HCT116 (cell line): ENCODE measurements at regions not wholly inside any gene's neighbourhood (a gene's known extent, or its start where the extent isn't known, plus 50 kb on each side); places are given as distances from the start of the nearest gene placed in this dataset.
A peak's percentile ranks its signal among the peaks of the same experiment; 100 is the strongest.

Experiments
- ATAC-seq: fragments of 200-7000 bp; cut with Tn5 transposase; 2 replicates; pipeline ENCODE4 v1.9.1; 2020; ENCODE audit warnings: mild to moderate bottlenecking, moderate library complexity
- BruUV-seq: library from RNA; stranded (reverse); fragments of 400-500 nt; replicated peaks from 2 replicates; lab custom pipeline; 2021; lab: Mats Ljungman, UMichigan
- CTCF ChIA-PET: fragments of 300-600 bp; sonication (Branson Sonifier 250); formaldehyde crosslinking; loops from one replicate; lab custom pipeline; 2021; ENCODE audit warnings: antibody characterized with exemption; lab: Charles Lee
- POLR2A ChIA-PET: fragments of 300-600, 350-600 bp; sonication (Branson Sonifier 250); formaldehyde crosslinking; loops from one replicate; lab custom pipeline; 2021; ENCODE audit warnings: antibody characterized with exemption; lab: Charles Lee
- RAD21 ChIA-PET, 2 experiments: fragments of 300-600 bp; sonication (Branson Sonifier 250); formaldehyde crosslinking; loops; one replicate each; lab custom pipeline; 2023; ENCODE audit warnings: low total read pairs in 2 of 2; ENCODE audit not compliant: uncharacterized antibody in 2 of 2, unreplicated experiment in 2 of 2, low non-redundant PET in 1 of 2; lab: Charles Lee
- DNase-seq: peaks from one replicate; pipeline ENCODE4 v3.0.0-alpha.2; 2010; ENCODE audit warnings: low read depth, low spot score
- H2AFZ ChIP-seq: fragments of 200-600 bp; shearing (Covaris generic), sonication (generic); 2 replicates; pipeline ENCODE4 v1.6.1; 2017; ENCODE audit warnings: low read depth, mixed run types, mixed read lengths, antibody characterized with exemption, low read length; ENCODE audit not compliant: poor library complexity, severe bottlenecking
- H3K27ac ChIP-seq: 2 replicates; pipeline ENCODE4 v1.5.1; 2012; ENCODE audit warnings: low read depth, low read length
- H3K27me3 ChIP-seq: fragments of 200-600 bp; sonication (generic); 2 replicates; pipeline ENCODE4 v1.6.1; 2016; ENCODE audit warnings: mixed run types, low read length, mixed read lengths; ENCODE audit not compliant: insufficient read depth
- H3K36me3 ChIP-seq, 2 experiments: fragments of 200-500 bp in 1 of 2; fragments of 200-600 bp in 1 of 2; sonication (Bioruptor generic) in 1 of 2; sonication (generic) in 1 of 2; 2 replicates each; pipeline versions ENCODE4 v1.5.1 to v1.6.1; 2014 to 2016; ENCODE audit warnings: low read length in 2 of 2, inconsistent platforms in 1 of 2, mixed read lengths in 1 of 2, mixed run types in 1 of 2; ENCODE audit not compliant: insufficient read depth in 2 of 2, control insufficient read depth in 1 of 2
- H3K4me1 ChIP-seq, 2 experiments: fragments of 200-600 bp in 1 of 2; sonication (generic) in 1 of 2; 2 replicates each; pipeline versions ENCODE4 v1.5.1 to v1.6.1; 2012 to 2017; ENCODE audit warnings: low read length in 2 of 2, inconsistent platforms in 1 of 2, mild to moderate bottlenecking in 1 of 2, mixed read lengths in 1 of 2, mixed run types in 1 of 2, moderate library complexity in 1 of 2; ENCODE audit not compliant: insufficient read depth in 2 of 2, control insufficient read depth in 1 of 2
- H3K4me2 ChIP-seq: fragments of 200-600 bp; sonication (generic); 2 replicates; pipeline ENCODE4 v1.6.1; 2017; ENCODE audit warnings: mixed run types, low read length, mixed read lengths
- H3K4me3 ChIP-seq, 2 experiments: fragments of 200-600 bp in 1 of 2; sonication (generic) in 1 of 2; replicated peaks in 1 of 2; 2 replicates each; pipeline ENCODE4 v1.5.1; 2011 to 2016; ENCODE audit warnings: low read length in 2 of 2, control low read depth in 1 of 2, low read depth in 1 of 2, mild to moderate bottlenecking in 1 of 2, mixed read lengths in 1 of 2, mixed run types in 1 of 2
- H3K79me2 ChIP-seq: fragments of 200-600 bp; sonication (generic); 2 replicates; pipeline ENCODE4 v1.6.1; 2017; ENCODE audit warnings: mild to moderate bottlenecking, mixed run types, low read length, moderate library complexity, mixed read lengths; ENCODE audit not compliant: insufficient read depth
- H3K9ac ChIP-seq: fragments of 200-600 bp; sonication (generic); 2 replicates; pipeline ENCODE4 v1.6.1; 2016; ENCODE audit warnings: low read length, mixed read lengths
- H3K9me2 ChIP-seq: fragments of 200-600 bp; sonication (generic), shearing (Covaris generic); 2 replicates; pipeline ENCODE4 v1.6.1; 2017; ENCODE audit warnings: mixed run types, mild to moderate bottlenecking, moderate library complexity; ENCODE audit not compliant: insufficient read depth
- H3K9me3 ChIP-seq, 2 experiments: fragments of 200-500 bp in 1 of 2; fragments of 200-600 bp in 1 of 2; sonication (Bioruptor generic) in 1 of 2; sonication (generic) in 1 of 2; 2 replicates each; pipeline ENCODE4 v1.6.1; 2014 to 2017; ENCODE audit warnings: low read length in 2 of 2, mixed read lengths in 2 of 2, inconsistent platforms in 1 of 2, low read depth in 1 of 2, mild to moderate bottlenecking in 1 of 2, mixed run types in 1 of 2, moderate library complexity in 1 of 2; ENCODE audit not compliant: control insufficient read depth in 1 of 2, insufficient read depth in 1 of 2
- H4K20me1 ChIP-seq: fragments of 200-600 bp; sonication (generic), shearing (Covaris generic); 2 replicates; pipeline ENCODE4 v1.6.1; 2017; ENCODE audit warnings: mixed run types, mild to moderate bottlenecking, moderate library complexity; ENCODE audit not compliant: insufficient read depth
- ATF3 ChIP-seq: IDR thresholded peaks from 2 replicates; pipeline ENCODE4 v1.6.1; 2012
- CBX3 ChIP-seq: IDR thresholded peaks from 2 replicates; pipeline ENCODE4 v1.6.1; 2012; ENCODE audit warnings: low read depth
- CTCF ChIP-seq, 3 experiments: fragments of 200-600 bp in 1 of 3; sonication (generic) in 1 of 3; IDR thresholded peaks in 2 of 3; conservative IDR thresholded peaks in 1 of 3; 2 replicates each; pipeline ENCODE4 v1.5.1; 2012 to 2017; ENCODE audit warnings: low read depth in 2 of 3, low read length in 2 of 3, antibody characterized with exemption in 1 of 3, borderline replicate concordance in 1 of 3, control low read depth in 1 of 3, mild to moderate bottlenecking in 1 of 3, mixed read lengths in 1 of 3, mixed run types in 1 of 3, moderate library complexity in 1 of 3; ENCODE audit not compliant: insufficient read depth in 1 of 3
- EGR1 ChIP-seq: IDR thresholded peaks from 2 replicates; pipeline ENCODE4 v1.6.1; 2012; ENCODE audit warnings: low read depth
- ELF1 ChIP-seq: IDR thresholded peaks from 2 replicates; pipeline ENCODE4 v1.6.1; 2012; ENCODE audit warnings: low read depth, borderline replicate concordance
- FOSL1 ChIP-seq: IDR thresholded peaks from 2 replicates; pipeline ENCODE4 v1.6.1; 2012; ENCODE audit warnings: low read depth
- JUND ChIP-seq: IDR thresholded peaks from 2 replicates; pipeline ENCODE4 v1.6.1; 2012
- POLR2A ChIP-seq: IDR thresholded peaks from 2 replicates; pipeline ENCODE4 v1.7.0; 2011; ENCODE audit warnings: borderline replicate concordance; ENCODE audit not compliant: insufficient read depth, insufficient read length; ENCODE audit errors: extremely low read depth
- SIN3A ChIP-seq: IDR thresholded peaks from 2 replicates; pipeline ENCODE4 v1.6.1; 2012; ENCODE audit warnings: low read depth
- SP1 ChIP-seq: IDR thresholded peaks from 2 replicates; pipeline ENCODE4 v1.6.1; 2012; ENCODE audit warnings: low read depth
- SRF ChIP-seq: IDR thresholded peaks from 2 replicates; pipeline ENCODE4 v1.6.1; 2012; ENCODE audit warnings: low read depth
- TCF7L2 ChIP-seq: IDR thresholded peaks from 2 replicates; pipeline ENCODE4 v1.7.0; 2011; ENCODE audit warnings: borderline replicate concordance, inconsistent platforms; ENCODE audit not compliant: insufficient read depth, insufficient read length; ENCODE audit errors: extremely low read depth
- ZBTB33 ChIP-seq: IDR thresholded peaks from 2 replicates; pipeline ENCODE4 v1.6.1; 2011; ENCODE audit warnings: mild to moderate bottlenecking, low read length, moderate library complexity; ENCODE audit not compliant: insufficient replicate concordance; ENCODE audit errors: extremely low read depth
- ZNF274 ChIP-seq: fragments of 200-500 bp; sonication (Bioruptor generic); IDR thresholded peaks from 2 replicates; pipeline ENCODE4 v1.6.1; 2014; ENCODE audit warnings: mild to moderate bottlenecking, low read depth, low read length, inconsistent platforms
- intact Hi-C: fragments of 100-400 bp; cut with micrococcal nuclease; formaldehyde crosslinking; loops from 2 replicates; pipeline ENCODE4 v1.10.0; 2022

GRCh38 chr5:38780316-38780715 lies 65.5 kb upstream of the OSMR start:
- CTCF ChIA-PET: interaction anchor here (1.6 kb wide), 1 partner anchor 30 kb away, joined by 4 read pairs; no protein-coding TSS in a partner anchor
- H3K4me1 ChIP-seq: peaks cover 9 to 17% of the 10 kb centered on the region in 2 experiments
- no peaks in the 10 kb centered on the region for H4K20me1 ChIP-seq
- 0 out of 2 replicates have a peak, but pooled peaks cover 3% of the 10 kb centered on the region for H3K27me3 ChIP-seq
- no peak overlapping the region for H3K27ac ChIP-seq
- ATAC-seq (no peak), DNase-seq (no peak)
- no peaks in the 10 kb centered on the region for H3K9me3 ChIP-seq
- no peaks in the 10 kb centered on the region for H3K79me2 ChIP-seq
- no peak overlapping the region for H3K9ac ChIP-seq
- TF ChIP-seq SRF (no peak), CBX3 (no peak), SP1 (no peak), TCF7L2 (no peak), ZBTB33 (no peak), EGR1 (no peak), ATF3 (no peak), FOSL1 (no peak)
- TF ChIP-seq, all 23 proteins: peak for 0
- intact Hi-C loops: no loop called here
- Histone ChIP-seq H2AFZ (no peak overlapping the region), H3K9me2 (no peaks in the 10 kb centered on the region), H3K4me2 (no peak overlapping the region), H3K4me3 (no peak overlapping the region), H3K36me3 (no peaks in the 10 kb centered on the region)
- BruUV-seq: no TSS peak
- RAD21 ChIA-PET: no interaction called here
- POLR2A ChIA-PET: no interaction called here

GRCh38 chr5:38780945-38781344 lies 64.9 kb upstream of the OSMR start:
- H3K4me2 ChIP-seq: no peak overlapping the region
- no peak overlapping the region for H2AFZ ChIP-seq
- no peak for TF ChIP-seq ZBTB33
- no peak for TF ChIP-seq SIN3A
- TF ChIP-seq CTCF (IDR thresholded peaks at IDR 0.05 in 2 of 3, conservative IDR thresholded peaks at IDR 0.05 in 1 of 3; ENCODE audit: borderline replicate concordance in 1 of 3, insufficient read depth in 1 of 3, low read depth in 2 of 3, low read length in 2 of 3): 0 out of 6 replicates have a peak, but pooled peaks of 1 of the 3 experiments have one; percentile 9
- no peak for TF ChIP-seq ELF1
- TF ChIP-seq ZNF274: no peak
- no peak for TF ChIP-seq JUND
- TF ChIP-seq TCF7L2: no peak
- TF ChIP-seq POLR2A: no peak
- H3K36me3 ChIP-seq: no peaks in the 10 kb centered on the region
- H3K9me3 ChIP-seq: no peaks in the 10 kb centered on the region
- RAD21 ChIA-PET: no interaction called here
- CTCF ChIA-PET: interaction anchor here (1.6 to 1.8 kb wide), 2 partner anchors 29 to 339 kb away, joined by 4 to 5 read pairs; no protein-coding TSS in a partner anchor
- intact Hi-C loops: no loop called here
- H3K27me3 ChIP-seq: 0 out of 2 replicates have a peak, but pooled peaks cover 3% of the 10 kb centered on the region
- no peak overlapping the region for H3K4me3 ChIP-seq
- BruUV-seq: no TSS peak
- H3K9ac ChIP-seq: no peak overlapping the region
- H3K79me2 ChIP-seq: no peaks in the 10 kb centered on the region
- peaks cover 9 to 17% of the 10 kb centered on the region in 2 experiments for H3K4me1 ChIP-seq
- DNase-seq (no peak), ATAC-seq (no peak; the same call in 1 of the 2 replicates)
- H3K9me2 ChIP-seq: no peaks in the 10 kb centered on the region
- no peak overlapping the region for H3K27ac ChIP-seq
- POLR2A ChIA-PET: no interaction called here
- H4K20me1 ChIP-seq: no peaks in the 10 kb centered on the region
